ENCODE measurements at regions not wholly inside any gene's neighbourhood (a gene's known extent, or its start where the extent isn't known, plus 50 kb on each side); places are given as distances from the start of the nearest gene placed in this dataset.

DNA sequence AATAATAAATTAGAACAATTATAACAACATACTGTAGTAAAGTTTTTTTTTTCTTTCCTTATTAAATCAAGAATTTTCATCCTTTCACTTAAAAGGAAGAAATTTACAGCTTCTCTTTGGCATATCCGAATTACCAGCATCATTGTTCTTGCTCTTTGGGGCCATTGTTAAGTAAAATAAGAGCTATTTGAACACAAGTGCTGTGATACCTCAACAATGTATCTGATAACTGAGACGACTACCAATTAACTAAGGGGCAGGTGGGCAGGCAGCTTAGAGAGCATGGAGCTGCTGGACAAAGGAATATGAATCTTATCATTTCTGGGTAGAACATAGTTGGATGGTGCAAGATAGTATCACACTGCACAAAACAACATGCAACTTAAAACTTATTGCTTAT, 719.9 kb upstream of the TMPRSS15 start:
- TF ChIP-seq, protein P1, sequence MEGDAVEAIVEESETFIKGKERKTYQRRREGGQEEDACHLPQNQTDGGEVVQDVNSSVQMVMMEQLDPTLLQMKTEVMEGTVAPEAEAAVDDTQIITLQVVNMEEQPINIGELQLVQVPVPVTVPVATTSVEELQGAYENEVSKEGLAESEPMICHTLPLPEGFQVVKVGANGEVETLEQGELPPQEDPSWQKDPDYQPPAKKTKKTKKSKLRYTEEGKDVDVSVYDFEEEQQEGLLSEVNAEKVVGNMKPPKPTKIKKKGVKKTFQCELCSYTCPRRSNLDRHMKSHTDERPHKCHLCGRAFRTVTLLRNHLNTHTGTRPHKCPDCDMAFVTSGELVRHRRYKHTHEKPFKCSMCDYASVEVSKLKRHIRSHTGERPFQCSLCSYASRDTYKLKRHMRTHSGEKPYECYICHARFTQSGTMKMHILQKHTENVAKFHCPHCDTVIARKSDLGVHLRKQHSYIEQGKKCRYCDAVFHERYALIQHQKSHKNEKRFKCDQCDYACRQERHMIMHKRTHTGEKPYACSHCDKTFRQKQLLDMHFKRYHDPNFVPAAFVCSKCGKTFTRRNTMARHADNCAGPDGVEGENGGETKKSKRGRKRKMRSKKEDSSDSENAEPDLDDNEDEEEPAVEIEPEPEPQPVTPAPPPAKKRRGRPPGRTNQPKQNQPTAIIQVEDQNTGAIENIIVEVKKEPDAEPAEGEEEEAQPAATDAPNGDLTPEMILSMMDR (IDR thresholded peaks at IDR 0.05): no peak
- TF ChIP-seq POLR2AphosphoS5 (IDR thresholded peaks at IDR 0.05; ENCODE audit: low read depth, low read length) (no peak), TCF7L2 (IDR thresholded peaks at IDR 0.05; ENCODE audit: low read depth, low read length) (no peak)
- TF ChIP-seq, protein P2, sequence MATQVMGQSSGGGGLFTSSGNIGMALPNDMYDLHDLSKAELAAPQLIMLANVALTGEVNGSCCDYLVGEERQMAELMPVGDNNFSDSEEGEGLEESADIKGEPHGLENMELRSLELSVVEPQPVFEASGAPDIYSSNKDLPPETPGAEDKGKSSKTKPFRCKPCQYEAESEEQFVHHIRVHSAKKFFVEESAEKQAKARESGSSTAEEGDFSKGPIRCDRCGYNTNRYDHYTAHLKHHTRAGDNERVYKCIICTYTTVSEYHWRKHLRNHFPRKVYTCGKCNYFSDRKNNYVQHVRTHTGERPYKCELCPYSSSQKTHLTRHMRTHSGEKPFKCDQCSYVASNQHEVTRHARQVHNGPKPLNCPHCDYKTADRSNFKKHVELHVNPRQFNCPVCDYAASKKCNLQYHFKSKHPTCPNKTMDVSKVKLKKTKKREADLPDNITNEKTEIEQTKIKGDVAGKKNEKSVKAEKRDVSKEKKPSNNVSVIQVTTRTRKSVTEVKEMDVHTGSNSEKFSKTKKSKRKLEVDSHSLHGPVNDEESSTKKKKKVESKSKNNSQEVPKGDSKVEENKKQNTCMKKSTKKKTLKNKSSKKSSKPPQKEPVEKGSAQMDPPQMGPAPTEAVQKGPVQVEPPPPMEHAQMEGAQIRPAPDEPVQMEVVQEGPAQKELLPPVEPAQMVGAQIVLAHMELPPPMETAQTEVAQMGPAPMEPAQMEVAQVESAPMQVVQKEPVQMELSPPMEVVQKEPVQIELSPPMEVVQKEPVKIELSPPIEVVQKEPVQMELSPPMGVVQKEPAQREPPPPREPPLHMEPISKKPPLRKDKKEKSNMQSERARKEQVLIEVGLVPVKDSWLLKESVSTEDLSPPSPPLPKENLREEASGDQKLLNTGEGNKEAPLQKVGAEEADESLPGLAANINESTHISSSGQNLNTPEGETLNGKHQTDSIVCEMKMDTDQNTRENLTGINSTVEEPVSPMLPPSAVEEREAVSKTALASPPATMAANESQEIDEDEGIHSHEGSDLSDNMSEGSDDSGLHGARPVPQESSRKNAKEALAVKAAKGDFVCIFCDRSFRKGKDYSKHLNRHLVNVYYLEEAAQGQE (IDR thresholded peaks at IDR 0.05; ENCODE audit: insufficient read depth in 1 of 2, low read depth in 2 of 2, low read length in 1 of 2): no peak
